ENCODE measurements at regions not wholly inside any gene's neighbourhood (a gene's known extent, or its start where the extent isn't known, plus 50 kb on each side); places are given as distances from the start of the nearest gene placed in this dataset.

- DNase-seq (ENCODE audit: low read depth, low spot score), result no peak
These were observed 496.7 kb upstream of the CFAP20DC start for GRCh38 chr3:59546522-59546921.

DNA sequence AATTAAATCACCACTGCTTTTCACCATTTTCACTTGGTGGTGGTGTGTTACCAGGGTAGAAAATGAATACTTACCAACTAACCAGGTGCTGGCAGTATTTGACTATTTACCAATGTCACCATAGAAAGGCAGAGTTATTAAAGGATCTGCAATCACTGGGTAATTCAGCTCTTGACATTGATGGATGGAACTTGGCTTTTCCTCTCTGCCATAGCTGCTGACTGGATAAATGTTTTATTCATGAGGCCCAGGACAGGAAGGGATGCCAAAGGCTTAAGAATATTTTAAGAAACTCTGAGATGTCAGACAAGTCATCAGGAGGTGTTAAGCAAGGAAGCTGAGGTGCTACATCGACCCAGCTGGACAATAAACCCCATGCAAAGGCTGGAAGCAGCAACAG, 495.5 kb upstream of the CFAP20DC start:
- DNase-seq (ENCODE audit: low read depth, low spot score), result no peak

DNA sequence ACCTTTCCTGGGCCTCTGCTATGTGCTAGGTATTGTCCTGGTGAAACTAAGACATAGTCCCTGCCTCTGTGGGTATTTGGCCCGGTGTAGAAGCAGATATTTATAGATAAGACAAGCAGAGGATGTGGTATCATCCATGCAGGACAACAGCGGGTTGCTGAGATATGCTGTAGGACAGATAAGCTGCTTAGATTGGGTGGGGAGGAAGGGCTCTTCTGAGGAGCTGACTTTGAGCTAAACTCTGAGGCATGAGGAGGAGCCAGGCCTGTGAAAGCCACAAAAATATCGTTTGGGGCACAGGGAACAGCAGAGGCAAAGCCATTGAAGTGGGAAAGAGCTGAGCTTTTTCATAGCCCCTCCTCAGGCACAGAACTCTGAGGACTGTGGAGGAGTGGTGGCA, 492.5 kb upstream of the CFAP20DC start:
- DNase-seq (ENCODE audit: low read depth, low spot score), result no peak

GRCh38 chr3:59540696-59541095, 490.9 kb upstream of the CFAP20DC start:
- no peak for DNase-seq (ENCODE audit: low read depth, low spot score)

GRCh38 chr3:59540241-59540640, 490.4 kb upstream of the CFAP20DC start:
- DNase-seq (ENCODE audit: low read depth, low spot score), result no peak

DNA sequence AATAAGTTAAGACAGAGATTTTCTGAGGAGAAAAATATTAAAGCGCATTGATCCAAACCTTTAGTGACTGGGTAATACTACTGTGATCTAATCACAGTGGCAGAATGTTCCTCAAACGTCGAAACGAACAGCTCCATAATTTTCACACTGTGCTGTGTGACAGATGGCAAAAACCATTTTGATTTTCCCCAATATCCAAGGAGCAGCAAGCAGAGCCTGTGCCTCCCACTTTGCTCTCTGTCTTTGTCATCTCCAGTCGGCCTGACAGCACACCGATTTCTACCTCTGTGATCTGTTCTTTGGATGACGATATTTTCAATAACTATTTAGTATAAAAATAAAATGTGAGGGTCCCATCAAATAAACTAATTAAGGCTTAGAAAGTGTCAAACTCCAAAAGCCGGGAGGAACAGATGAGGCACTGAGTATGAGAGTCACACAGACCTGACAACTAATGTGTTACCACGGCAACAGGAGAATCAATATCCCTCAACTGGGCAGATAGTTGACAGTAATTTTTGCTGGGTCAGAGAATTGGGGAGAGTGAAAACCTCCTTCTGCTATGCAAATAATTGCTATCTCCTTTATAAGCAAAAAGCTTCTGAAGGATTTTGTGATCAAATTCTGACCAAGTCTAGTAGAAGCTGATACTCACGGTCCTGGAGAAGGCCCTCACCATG, 489.1 kb upstream of the CFAP20DC start:
- DNase-seq (ENCODE audit: low read depth, low spot score), result no peak

DNA sequence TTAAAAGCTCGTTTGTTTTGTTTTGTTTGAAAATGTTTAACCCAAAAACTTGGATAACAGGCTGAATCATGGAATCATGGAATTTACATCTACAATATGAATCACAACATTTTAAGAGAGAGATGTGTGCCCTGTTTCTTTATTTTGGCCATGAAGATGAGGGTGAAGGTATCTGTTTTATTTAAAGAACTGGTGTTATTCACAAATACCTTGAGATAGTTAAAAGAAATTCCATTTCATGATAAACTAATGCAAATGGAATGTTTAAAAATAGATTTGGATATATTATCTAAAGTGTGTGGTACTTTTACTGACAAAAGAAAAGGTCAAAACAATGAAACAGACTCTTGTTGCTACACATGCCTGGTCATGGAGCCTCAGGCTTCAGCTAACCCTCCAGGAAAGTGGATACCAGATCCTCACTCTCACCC, 486.0 kb upstream of the CFAP20DC start:
- DNase-seq (ENCODE audit: low read depth, low spot score), result no peak

DNA sequence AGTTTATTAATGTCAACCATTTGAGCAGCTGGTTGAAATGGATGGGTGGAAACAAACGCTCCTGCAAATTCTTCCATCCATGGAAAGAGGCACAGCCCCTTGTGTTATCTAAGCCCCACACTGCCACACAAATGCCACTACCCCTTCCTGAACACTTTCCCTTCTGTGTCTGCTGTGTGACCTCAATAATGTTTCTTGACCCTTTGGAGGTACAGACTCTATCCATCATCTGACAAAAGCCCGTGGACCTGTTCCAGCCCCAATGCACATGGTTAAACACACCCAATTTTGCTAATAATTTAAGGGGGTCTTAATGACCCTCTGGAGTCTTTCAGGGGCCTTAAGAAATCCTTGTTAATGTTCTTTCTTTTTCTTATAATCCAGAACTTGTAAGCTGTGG, 482.2 kb upstream of the CFAP20DC start:
- no peak for DNase-seq (ENCODE audit: low read depth, low spot score)

- DNase-seq (ENCODE audit: low read depth, low spot score), result no peak
These were observed 481.4 kb upstream of the CFAP20DC start for GRCh38 chr3:59531066-59531745.

- no peak for DNase-seq (ENCODE audit: low read depth, low spot score)
These were observed 478.4 kb upstream of the CFAP20DC start for GRCh38 chr3:59528251-59528650.

DNA sequence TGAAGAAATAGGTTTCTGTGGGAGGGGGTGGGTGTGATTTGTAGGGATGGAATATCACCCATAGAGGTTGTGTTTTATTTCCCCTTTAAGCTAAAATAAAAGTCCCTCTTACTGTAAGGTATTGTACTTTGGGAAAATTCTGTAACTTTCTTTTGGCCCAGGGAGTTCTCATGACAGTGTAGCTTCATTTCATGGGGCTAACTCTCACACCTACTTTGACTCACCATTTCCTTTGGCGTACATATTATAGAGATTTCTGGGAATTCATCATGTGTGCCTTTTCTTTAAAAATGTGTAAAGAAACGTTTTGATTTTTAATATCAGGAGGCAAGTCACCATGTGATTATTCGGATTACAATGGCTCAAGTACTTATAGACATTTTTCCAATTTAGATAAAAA, 477.7 kb upstream of the CFAP20DC start:
- no peak for DNase-seq (ENCODE audit: low read depth, low spot score)

DNA sequence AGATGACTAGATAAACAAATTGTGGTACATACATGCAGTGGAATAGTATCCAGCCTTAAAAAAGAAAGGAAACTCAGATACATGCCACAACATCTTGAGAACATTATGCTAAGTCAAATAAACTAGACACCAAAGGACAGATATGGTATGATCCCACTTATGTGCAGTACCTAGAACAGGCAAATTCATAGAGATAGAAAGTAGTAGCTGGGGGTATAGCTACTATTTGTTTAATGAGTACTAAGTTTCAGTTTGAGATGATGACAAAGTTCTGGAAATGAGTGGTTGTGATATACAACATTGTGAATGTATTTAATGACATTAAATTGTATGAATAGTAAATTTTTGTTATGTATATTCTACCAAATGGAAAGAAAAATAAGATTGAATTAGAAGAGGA, 477.2 kb upstream of the CFAP20DC start:
- DNase-seq (ENCODE audit: low read depth, low spot score), result no peak

GRCh38 chr3:59522550-59522949, 472.7 kb upstream of the CFAP20DC start:
- DNase-seq (ENCODE audit: low read depth, low spot score), result no peak

DNA sequence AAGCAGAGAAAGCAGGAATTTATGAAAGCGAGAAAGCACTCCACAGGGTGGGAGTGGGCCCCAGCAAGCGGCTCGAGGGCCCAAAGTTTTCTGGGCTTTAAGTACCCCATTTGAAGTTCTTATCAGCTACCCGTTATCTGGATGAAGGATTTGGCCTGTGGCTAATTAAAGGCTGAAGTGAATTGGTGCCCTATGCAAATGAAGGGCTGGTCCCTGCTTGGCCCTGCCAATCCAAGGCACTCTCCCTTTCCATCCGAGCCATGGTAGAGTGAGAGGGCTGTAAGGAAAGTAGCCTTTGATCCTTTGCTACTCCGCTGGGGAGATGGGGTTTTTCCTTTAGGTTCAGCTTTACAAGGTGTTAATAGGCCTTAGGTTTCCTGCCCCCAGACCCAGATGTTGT, 469.3 kb upstream of the CFAP20DC start:
- DNase-seq (ENCODE audit: low read depth, low spot score), result no peak

GRCh38 chr3:59518283-59519055, 468.6 kb upstream of the CFAP20DC start:
- DNase-seq (ENCODE audit: low read depth, low spot score), result no peak

DNA sequence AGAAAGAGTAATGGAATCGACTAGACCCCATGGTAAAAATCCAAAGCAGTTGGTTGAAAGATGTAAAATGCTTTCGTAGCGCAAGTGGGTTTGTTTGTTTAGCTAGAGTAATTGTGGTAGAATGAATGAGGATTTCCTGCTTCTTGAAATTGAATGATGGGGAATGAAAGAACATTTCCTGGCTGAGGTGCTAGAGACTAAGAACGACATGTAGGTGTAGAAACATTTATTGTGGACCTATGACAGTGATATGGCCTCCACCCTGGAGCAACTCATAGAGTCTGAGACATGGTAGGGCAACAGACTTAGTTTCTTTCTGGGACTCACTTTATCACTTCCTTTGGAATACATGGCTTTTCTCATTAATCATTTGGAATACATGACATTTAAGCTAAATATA, 467.6 kb upstream of the CFAP20DC start:
- DNase-seq (ENCODE audit: low read depth, low spot score), result no peak

DNA sequence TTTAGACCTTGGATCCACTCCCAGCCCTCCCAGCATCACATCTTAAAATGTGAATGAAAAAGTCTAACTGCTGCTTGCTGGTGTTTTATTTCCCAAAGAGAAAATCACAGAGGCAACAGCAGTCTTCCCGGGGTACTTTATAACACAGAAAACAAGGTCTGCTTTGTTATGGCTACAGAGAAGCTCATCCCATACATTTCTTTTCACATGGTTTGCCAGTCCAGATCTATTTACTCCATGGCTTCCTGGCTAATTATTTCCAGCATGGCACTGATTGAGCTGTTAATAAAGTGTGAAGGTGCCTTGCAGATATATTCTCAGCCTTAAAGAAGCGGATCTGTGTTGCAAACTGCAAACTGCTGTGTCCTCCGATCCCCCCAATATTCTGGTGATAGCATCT, 466.1 kb upstream of the CFAP20DC start:
- DNase-seq (ENCODE audit: low read depth, low spot score), result no peak

- no peak for DNase-seq (ENCODE audit: low read depth, low spot score)
These were observed 465.1 kb upstream of the CFAP20DC start for GRCh38 chr3:59514865-59515482.

DNA sequence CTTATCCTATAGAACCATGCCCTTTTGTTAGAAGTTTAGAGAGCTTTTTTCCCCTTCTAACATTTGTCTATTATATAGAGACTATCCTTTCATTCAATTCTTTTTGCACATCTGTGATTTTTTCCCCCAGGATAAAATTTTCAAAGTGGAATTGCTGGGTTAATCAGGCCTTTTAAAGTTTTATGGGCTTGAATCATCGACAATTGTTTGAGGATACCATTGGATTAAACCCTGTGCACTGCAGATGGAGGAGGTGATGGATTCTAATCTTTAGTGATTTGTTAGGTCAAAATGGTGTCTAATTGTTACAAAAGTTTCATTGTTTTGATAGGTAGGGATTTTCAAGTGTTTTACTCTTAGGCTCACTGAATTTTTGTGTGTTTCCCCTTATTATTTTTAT, 463.7 kb upstream of the CFAP20DC start:
- DNase-seq (ENCODE audit: low read depth, low spot score), result no peak

DNA sequence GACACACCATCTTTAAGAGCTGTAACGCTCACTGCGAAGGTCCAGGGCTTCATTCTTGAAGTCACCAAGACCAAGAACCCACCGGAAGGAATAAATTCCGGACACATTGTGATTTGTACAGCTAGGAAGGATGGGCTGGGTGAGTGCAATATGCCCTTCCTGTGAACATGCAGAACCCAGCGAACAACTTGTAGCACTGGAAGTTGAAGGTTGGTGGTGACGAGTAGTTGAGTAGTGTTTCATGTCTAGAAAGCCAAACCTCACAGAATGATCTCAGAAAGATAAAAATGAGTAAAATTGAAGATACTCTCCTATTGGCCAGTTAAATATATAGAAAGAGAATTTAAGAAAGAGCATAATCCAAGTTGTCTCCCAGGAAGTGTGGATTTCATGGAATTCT, 462.2 kb upstream of the CFAP20DC start:
- DNase-seq (ENCODE audit: low read depth, low spot score), result no peak

DNA sequence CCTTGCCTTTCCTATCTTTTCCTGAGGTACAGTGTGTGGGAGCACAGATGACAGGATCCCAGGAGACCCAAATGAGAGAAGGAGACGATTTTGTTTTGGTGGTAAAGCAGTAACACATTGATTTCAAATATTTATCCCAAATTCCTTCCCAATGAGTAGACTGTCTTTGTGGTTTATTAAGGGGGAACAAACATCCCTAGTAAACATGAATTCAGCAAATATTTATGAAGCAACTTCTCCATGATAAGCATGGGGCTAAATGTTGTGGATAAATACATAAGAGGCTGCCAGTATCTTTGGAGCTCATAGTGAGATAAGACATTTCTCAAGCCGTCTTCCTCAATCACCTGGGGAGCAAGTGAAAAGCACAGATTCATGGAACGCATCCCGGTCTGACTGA, 460.8 kb upstream of the CFAP20DC start:
- no peak for DNase-seq (ENCODE audit: low read depth, low spot score)

- DNase-seq (ENCODE audit: low read depth, low spot score), result no peak
These were observed 458.4 kb upstream of the CFAP20DC start for GRCh38 chr3:59508273-59508672.
